ENCODE measurements at regions not wholly inside any gene's neighbourhood (a gene's known extent, or its start where the extent isn't known, plus 50 kb on each side); places are given as distances from the start of the nearest gene placed in this dataset.

- DNase-seq = no peak
Measured at GRCh38 chr2:234763002-234763873, 188.6 kb upstream of the SH3BP4 start.

GRCh38 chr2:234761910-234762309 lies 189.9 kb upstream of the SH3BP4 start:
- no peak for DNase-seq

- no peak for DNase-seq
Measured at GRCh38 chr2:234754126-234754525, 197.7 kb upstream of the SH3BP4 start.

GRCh38 chr2:234753701-234754100 lies 198.1 kb upstream of the SH3BP4 start:
- no peak for DNase-seq

- DNase-seq = no peak
Measured at GRCh38 chr2:234752966-234753365, 198.9 kb upstream of the SH3BP4 start.

- DNase-seq = no peak
Measured at GRCh38 chr2:234751275-234751973, 200.4 kb upstream of the SH3BP4 start.

GRCh38 chr2:234747833-234748559 lies 203.8 kb upstream of the SH3BP4 start:
- DNase-seq = no peak

- no peak for DNase-seq
Measured at GRCh38 chr2:234747032-234747431, 204.8 kb upstream of the SH3BP4 start.

GRCh38 chr2:234745347-234745746 lies 206.5 kb upstream of the SH3BP4 start:
- DNase-seq = no peak

GRCh38 chr2:234741976-234742375 lies 209.8 kb upstream of the SH3BP4 start:
- DNase-seq = no peak

GRCh38 chr2:234739061-234739460 lies 212.8 kb upstream of the SH3BP4 start:
- no peak for DNase-seq

GRCh38 chr2:234735829-234736228 lies 216.0 kb upstream of the SH3BP4 start:
- DNase-seq = no peak

- DNase-seq = no peak
Measured at GRCh38 chr2:234733795-234734600, 217.8 kb upstream of the SH3BP4 start.

- no peak for DNase-seq
Measured at GRCh38 chr2:234733093-234733489, 218.7 kb upstream of the SH3BP4 start.

GRCh38 chr2:234732404-234733092 lies 219.3 kb upstream of the SH3BP4 start:
- no peak for DNase-seq

- no peak for DNase-seq
Measured at GRCh38 chr2:234731236-234731635, 220.6 kb upstream of the SH3BP4 start.

- no peak for DNase-seq
Measured at GRCh38 chr2:234730066-234730640, 221.7 kb upstream of the SH3BP4 start.

- no peak for DNase-seq
Measured at GRCh38 chr2:234725528-234726264, 226.1 kb upstream of the SH3BP4 start.

- no peak for DNase-seq
Measured at GRCh38 chr2:234724850-234725249, 227.0 kb upstream of the SH3BP4 start.

GRCh38 chr2:234723400-234723799 lies 226.5 kb upstream of the ARL4C start:
- no peak for DNase-seq

- no peak for DNase-seq
Measured at GRCh38 chr2:234722176-234722575, 225.3 kb upstream of the ARL4C start.
